ENCODE measurements at regions not wholly inside any gene's neighbourhood (a gene's known extent, or its start where the extent isn't known, plus 50 kb on each side); places are given as distances from the start of the nearest gene placed in this dataset.
A peak's percentile ranks its signal among the peaks of the same experiment; 100 is the strongest.

DNA sequence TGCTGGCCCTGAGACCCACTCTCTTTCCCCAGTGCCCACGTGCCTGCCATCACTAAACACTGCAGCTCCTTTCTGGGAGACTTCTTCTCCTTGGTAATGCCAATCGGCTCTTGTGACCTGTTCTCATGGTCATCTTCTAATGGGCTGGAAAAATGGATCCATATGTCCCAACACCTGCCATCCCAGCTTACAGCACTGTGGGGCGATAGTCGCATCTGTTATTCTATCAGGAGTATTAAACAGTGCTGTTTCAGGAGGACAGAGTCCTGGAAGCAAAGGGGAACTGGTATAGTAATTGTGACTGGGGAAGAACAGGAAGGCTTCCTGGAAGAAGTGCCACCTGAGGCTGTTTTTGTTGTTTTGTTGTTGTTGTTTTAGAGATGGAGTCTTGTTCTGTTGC, 411.2 kb downstream of the GLRX3 start:
- peak in 1 of 3 donors; percentile 3 for DNase-seq (ENCODE audit: low read depth in 2 of 3, low spot score in 2 of 3)

DNA sequence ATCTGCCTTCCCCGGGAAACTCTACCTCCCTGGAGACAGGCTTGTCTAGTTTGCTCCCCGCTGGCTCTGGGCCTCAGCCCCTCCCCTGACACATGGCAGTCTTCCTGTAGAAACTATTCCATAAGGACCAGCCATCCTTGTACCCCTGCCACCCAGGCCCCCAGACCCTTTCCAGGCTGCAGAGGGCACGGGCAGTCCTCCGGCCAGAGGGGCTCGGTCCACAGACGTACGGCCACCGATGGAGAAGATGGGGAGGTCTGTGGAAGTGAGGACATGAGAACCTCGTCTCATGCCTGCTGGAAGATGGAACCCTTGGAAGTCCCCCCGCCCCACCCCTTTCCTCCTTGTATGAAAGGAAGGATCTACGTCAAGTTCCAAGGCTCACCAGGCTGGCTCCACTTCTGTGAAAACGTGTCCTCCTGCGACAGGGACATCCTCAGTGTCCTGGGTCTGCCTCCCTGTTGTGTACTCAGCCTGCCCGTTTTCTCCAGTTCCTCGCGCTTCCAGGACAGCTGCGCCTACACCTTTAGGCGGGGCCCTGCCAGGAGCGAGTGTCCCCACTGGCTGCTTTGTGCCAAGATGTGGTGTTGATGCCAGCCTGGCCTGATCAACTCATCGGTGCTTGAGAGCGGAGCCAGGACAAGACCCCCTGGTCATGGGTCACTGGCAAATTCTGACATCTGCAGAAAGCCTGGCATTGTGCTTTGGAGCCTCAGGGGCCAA, 414.9 kb downstream of the GLRX3 start:
- no peak for DNase-seq (ENCODE audit: low read depth in 2 of 3, low spot score in 2 of 3)

GRCh38 chr10:130551676-130552075, 415.5 kb downstream of the GLRX3 start:
- DNase-seq (ENCODE audit: low read depth in 2 of 3, low spot score in 2 of 3), result no peak

- DNase-seq (ENCODE audit: low read depth in 2 of 3, low spot score in 2 of 3), result no peak
These were observed 417.6 kb downstream of the GLRX3 start for GRCh38 chr10:130553826-130554225.

DNA sequence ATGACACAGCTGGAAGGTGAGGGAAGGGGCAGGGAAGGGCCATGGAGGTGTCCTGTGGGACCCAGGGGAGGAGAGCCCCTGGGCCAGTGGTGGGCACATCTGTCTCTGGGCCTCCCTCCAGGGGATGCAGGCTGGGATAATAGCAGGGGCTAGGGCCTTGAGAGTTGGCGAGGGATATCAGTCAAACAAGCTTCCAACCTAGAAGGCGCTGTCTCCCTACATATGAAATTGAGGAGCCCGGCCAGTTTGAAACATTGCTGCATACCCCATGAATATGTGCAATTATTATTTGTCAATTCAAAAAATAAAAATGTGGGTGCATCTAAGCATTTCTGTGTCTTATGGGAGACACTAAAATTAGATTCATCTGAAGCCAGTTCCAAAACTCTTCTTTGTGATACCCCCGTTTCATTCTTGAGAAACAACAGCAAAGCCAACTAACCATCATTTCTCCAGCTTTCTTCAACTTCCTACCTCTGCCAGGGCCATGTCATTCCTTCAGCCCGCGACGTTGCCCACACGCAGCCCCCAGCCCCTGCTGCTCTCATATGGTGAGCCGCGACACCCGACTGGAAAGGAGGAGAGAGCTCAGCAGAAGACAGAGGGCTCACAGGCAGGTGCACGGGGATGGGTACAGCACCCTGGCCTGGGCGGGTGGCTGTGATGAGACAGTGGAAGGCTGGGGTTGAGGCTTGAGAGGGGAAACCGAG, 418.7 kb downstream of the GLRX3 start:
- DNase-seq (ENCODE audit: low read depth in 2 of 3, low spot score in 2 of 3), result no peak

DNA sequence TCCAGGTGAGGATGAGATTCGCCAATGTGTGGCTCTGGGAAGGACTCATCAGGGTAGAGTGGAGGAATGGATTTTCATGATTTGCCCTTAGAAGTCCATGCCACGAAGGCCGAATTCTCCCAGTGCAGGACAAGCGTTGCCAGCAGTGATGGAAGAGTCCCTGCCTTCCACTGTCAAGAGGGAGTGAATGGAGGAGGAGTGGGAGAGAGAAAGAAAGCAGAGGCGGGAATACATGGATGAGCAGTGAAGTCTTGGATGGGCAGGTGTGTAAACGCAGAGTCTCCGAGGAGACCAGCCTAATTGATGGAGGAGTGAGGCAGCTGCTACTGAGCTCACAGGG, 419.2 kb downstream of the GLRX3 start:
- no peak for DNase-seq (ENCODE audit: low read depth in 2 of 3, low spot score in 2 of 3)

- no peak for DNase-seq (ENCODE audit: low read depth in 2 of 3, low spot score in 2 of 3)
These were observed 421.1 kb downstream of the GLRX3 start for GRCh38 chr10:130557181-130557845.

- no peak for DNase-seq (ENCODE audit: low read depth in 2 of 3, low spot score in 2 of 3)
These were observed 422.8 kb downstream of the GLRX3 start for GRCh38 chr10:130558746-130559546.

DNA sequence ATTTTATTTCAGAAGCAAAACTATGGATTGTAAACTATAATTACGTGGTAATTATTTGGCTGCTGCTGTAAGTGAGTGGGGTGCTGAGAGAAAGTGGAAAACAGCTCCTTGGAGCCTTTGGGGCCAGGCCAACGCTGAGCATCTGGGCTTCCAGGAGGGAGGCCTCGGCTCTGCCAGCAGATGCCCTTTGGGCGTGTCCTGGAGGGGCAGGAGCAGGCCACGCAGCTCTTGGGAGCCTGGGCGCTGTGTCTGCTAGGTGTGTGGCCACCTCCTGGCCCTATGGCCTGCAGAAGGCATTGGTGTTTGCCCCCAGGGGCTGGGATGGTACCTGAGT, 423.3 kb downstream of the GLRX3 start:
- DNase-seq (ENCODE audit: low read depth in 2 of 3, low spot score in 2 of 3), result no peak

DNA sequence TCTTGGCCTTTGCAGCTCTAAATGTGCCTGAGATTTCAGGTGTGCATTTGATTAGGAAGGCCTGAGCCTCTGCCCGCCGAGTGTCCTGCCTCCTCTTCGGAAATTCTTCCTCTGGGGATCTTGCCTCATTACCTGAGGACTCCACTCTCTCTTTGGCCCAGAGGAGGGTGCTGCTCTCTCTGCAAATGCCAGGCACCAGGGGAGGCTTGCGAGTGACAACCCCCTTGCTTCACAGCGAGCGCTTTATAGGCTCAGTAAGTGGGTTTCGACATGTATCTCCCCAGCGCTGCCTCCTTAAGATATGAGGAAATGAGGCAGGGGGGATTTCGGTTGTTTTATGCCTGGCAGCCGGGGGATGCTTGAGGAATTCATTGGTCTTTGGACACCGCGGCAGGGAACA, 423.9 kb downstream of the GLRX3 start:
- no peak for DNase-seq (ENCODE audit: low read depth in 2 of 3, low spot score in 2 of 3)

DNA sequence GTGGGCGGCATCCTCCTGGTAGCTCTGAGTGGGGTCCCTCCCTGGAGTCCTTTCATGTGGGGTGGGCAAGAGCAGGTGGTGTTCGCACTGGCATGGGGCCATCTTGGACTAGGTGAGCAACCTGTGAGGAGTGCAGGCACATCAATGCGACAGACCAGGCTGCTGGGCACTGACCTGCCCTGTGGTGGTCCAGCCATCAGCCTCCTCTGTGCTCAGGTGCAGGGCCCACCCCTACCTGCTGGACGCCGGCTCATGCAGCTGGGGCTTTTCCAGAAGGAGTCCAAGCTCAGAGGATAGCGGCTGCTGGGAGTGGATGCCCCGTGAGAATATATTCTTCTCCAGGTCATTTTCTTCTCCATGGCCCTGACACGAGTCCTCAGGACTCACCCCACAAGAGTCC, 424.4 kb downstream of the GLRX3 start:
- no peak for DNase-seq (ENCODE audit: low read depth in 2 of 3, low spot score in 2 of 3)

DNA sequence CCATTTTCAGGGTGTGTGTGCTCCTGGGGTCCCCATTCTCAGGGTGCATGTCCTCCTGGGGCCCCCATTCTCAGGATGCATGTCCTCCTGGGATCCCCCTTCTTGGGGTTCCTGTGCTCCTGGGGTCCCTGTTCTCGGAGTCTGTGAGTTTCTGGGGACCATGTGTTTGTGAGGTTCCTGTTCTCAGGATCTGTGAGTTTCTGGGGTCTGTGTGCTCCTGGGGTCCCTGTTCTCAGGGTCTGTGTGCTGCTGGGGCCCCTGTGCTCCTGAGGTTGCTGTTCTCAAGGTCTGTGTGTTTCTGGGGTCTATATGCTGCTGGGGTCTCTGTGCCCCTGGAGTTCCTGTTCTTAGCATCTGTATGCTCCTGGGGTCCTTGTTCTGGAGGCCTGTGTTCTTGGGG, 425.5 kb downstream of the GLRX3 start:
- no peak for DNase-seq (ENCODE audit: low read depth in 2 of 3, low spot score in 2 of 3)

GRCh38 chr10:130567011-130567410, 430.8 kb downstream of the GLRX3 start:
- no peak for DNase-seq (ENCODE audit: low read depth in 2 of 3, low spot score in 2 of 3)

GRCh38 chr10:130567436-130567835, 431.2 kb downstream of the GLRX3 start:
- DNase-seq (ENCODE audit: low read depth in 2 of 3, low spot score in 2 of 3), result no peak

DNA sequence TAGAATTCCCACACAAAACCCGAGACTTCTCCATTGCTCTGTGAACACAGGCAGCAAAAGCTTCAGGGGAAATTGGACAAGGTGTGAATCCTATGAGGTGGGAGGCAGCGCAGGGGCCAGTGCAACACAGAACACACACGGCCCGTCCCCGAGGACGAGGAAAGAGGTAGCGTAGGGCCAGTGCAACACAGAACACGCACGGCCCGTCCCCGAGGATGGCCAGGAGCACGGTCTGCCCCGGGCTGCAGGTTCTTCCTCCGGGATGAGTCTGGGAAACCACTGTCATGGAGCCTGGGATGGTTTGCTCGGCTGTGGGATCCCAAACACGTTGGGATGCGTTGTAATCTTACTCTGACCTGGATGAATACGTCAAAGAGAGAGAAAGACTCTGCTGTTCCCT, 432.1 kb downstream of the GLRX3 start:
- DNase-seq (ENCODE audit: low read depth in 2 of 3, low spot score in 2 of 3), result no peak

DNA sequence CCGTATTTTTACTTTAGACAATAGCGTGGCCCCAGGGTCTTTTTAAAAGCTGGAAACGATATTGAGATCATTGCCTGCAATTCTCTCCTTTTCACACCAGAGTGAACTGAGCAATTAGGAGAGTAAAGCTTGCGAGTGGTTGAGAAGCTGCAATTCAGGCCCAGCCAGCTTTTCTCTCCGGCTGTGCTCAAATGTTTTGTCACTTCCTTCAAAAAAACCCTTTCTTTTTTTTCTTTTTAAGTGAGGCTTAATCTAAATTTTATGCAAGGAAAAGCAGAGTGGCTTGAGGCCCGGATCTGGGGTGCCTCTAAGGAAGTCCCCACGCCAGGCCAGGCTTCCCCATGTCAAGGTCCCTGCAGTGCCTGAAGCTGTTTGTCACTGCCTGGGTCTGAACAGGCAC, 433.9 kb downstream of the GLRX3 start:
- DNase-seq (ENCODE audit: low read depth in 2 of 3, low spot score in 2 of 3), result no peak

DNA sequence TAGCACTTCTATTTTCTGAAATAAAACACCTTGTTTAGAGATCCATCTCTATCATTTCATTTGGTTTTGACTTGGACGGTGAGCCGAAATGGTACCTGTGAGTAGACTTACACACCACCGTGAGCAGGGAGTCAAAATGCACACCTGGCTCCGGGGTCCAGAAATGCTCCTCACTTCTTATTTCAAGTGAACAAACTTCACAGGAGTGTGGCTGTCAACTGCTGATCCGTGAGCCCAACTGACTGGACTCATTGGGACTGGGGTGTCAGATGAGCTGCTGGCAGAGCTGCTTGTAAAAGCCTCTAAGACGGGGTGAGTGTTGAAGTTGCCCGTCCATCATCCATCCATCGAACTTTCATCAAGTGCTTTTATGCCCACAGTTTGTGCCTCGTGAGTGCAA, 435.5 kb downstream of the GLRX3 start:
- DNase-seq (ENCODE audit: low read depth in 2 of 3, low spot score in 2 of 3), result no peak

- DNase-seq (ENCODE audit: low read depth in 2 of 3, low spot score in 2 of 3), result no peak
These were observed 437.3 kb downstream of the GLRX3 start for GRCh38 chr10:130573446-130573845.

DNA sequence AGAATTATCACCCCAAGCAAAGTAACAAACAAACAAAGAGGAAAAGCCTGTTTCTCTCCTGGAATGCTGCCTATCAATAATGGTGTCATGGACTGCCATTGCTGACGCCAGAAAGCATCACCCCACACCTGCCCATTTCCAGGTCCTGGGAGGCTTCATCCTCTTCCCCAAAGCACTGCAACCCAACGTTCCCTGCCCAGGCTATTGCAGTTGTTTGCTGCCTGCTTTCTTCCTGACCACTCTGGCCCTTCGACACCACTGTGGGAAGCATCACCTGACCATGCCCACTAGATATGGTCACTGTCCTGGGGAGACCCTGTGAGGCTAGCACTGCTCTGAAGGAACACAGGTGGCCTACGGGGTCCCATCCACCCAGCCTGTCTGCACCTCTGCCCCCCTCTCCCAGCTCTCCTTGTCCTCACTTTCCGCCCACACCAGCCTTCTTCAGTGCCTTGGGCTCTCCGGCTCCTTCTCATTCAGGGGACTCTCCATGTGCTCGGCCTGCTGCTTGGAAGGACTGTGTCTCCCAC, 439.6 kb downstream of the GLRX3 start:
- no peak for DNase-seq (ENCODE audit: low read depth in 2 of 3, low spot score in 2 of 3)

DNA sequence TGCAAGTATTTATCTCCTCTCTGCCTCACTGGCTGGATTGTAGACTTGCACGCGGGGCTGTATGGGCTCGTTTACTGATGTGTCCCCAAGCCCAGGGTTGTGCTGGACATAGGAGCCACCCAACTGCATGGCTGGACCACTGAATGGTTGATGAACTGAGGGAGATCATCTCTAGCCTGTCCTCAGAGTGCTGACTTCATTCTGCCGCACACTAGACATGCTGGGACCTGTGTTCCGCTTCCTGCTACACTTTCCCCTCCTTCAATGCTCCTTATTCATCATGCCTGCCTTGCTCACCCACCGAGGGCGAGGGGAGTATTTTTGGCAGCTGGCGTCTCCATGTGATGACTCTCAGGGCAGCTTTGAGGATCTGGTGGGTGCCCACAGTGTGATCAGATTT, 440.2 kb downstream of the GLRX3 start:
- DNase-seq (ENCODE audit: low read depth in 2 of 3, low spot score in 2 of 3), result no peak

- no peak for DNase-seq (ENCODE audit: low read depth in 2 of 3, low spot score in 2 of 3)
These were observed 440.8 kb downstream of the GLRX3 start for GRCh38 chr10:130577039-130577438.

Data from hematopoietic multipotent progenitor cell (in vitro differentiated cells).